ENCODE measurements at regions not wholly inside any gene's neighbourhood (a gene's known extent, or its start where the extent isn't known, plus 50 kb on each side); places are given as distances from the start of the nearest gene placed in this dataset.

DNA sequence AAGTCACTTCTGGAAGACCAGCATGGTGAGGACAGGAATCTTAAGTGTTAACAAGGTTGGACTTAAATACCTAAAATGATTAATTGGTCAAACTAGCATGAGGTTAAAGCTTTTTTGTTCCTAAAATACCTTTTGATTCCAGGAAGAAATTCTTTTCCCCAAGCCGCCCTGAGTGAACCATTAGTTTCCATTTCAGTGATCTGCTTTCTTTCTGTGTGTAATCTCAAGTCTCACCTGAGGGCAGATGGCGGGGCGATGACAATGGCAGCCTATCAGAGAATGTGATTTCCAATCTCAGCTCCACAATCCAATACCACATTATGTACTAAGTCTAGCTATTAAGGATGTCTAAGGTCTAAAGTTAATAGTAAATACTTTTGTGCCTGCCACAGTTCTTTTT is 390.9 kb upstream of the SGCG start:
- H3K36me3 ChIP-seq (ENCODE audit: control insufficient read depth in 1 of 2, insufficient read depth in 2 of 2, low read length in 2 of 2) = no peaks in the 10 kb centered on the region
- no peaks in the 10 kb centered on the region for H3K79me2 ChIP-seq (ENCODE audit: control insufficient read depth, insufficient read depth, low read length, poor library complexity)
- H2AFZ ChIP-seq (ENCODE audit: insufficient read depth, low read length, poor library complexity) = no peak overlapping the region
- H3K18ac ChIP-seq (ENCODE audit: low read length) = no peak overlapping the region
- H4K8ac ChIP-seq (ENCODE audit: low read depth, low read length) = no peak overlapping the region
- H2BK12ac ChIP-seq (ENCODE audit: low read length) = no peak overlapping the region
- no peak overlapping the region for H4K12ac ChIP-seq (ENCODE audit: low read depth, low read length)
- H3K14ac ChIP-seq (ENCODE audit: low read length) = no peak overlapping the region
- no peak overlapping the region for H2AK5ac ChIP-seq (ENCODE audit: low read length)
- no peaks in the 10 kb centered on the region for H3K27me3 ChIP-seq (ENCODE audit: insufficient read depth, low read length)
- no peak overlapping the region for H3K4me3 ChIP-seq (ENCODE audit: low read depth, low read length)
- peak overlapping the region; percentile 56 for H3K27ac ChIP-seq (ENCODE audit: low read depth, low read length)
- H3K9ac ChIP-seq (ENCODE audit: low read length) = no peak overlapping the region
- no peak for DNase-seq
- H2BK5ac ChIP-seq (ENCODE audit: low read depth, low read length, poor library complexity) = no peak overlapping the region
- no peak overlapping the region for H3K23ac ChIP-seq (ENCODE audit: low read length)
- H3K9me3 ChIP-seq (ENCODE audit: insufficient read depth, low read depth, low read length) = no peaks in the 10 kb centered on the region
- no peak overlapping the region for H4K91ac ChIP-seq (ENCODE audit: low read depth, low read length)
- peaks cover 8 to 9% of the 10 kb centered on the region in 2 experiments for H3K4me1 ChIP-seq (ENCODE audit: control insufficient read depth in 1 of 2, insufficient read depth in 2 of 2, low read length in 2 of 2)
- H3K4ac ChIP-seq (ENCODE audit: low read depth, low read length) = no peak overlapping the region
- no peak overlapping the region for H2BK120ac ChIP-seq (ENCODE audit: insufficient read depth, low read length, poor library complexity)
- H3K4me2 ChIP-seq (ENCODE audit: low read length) = no peak overlapping the region
- peaks cover 6% of the 10 kb centered on the region for H3K79me1 ChIP-seq (ENCODE audit: low read length)
- WGBS (ENCODE audit: extremely low coverage, insufficient coverage, insufficient read length) = no CpG with 5 or more reads among the region's 3 CpGs

- Histone ChIP-seq H3K79me1 (ENCODE audit: low read length) (peaks cover 6% of the 10 kb centered on the region), H3K27ac (ENCODE audit: low read depth, low read length) (peak overlapping the region; percentile 74), H3K9ac (ENCODE audit: low read length) (no peak overlapping the region), H3K18ac (ENCODE audit: low read length) (no peak overlapping the region), H3K4me3 (ENCODE audit: low read depth, low read length) (no peak overlapping the region), H3K14ac (ENCODE audit: low read length) (no peak overlapping the region), H2BK120ac (ENCODE audit: insufficient read depth, low read length, poor library complexity) (no peak overlapping the region), H3K4ac (ENCODE audit: low read depth, low read length) (no peak overlapping the region), H3K4me1 (ENCODE audit: control insufficient read depth in 1 of 2, insufficient read depth in 2 of 2, low read length in 2 of 2) (peaks cover 8 to 9% of the 10 kb centered on the region in 2 experiments), H3K23ac (ENCODE audit: low read length) (no peak overlapping the region), H3K36me3 (ENCODE audit: control insufficient read depth in 1 of 2, insufficient read depth in 2 of 2, low read length in 2 of 2) (no peaks in the 10 kb centered on the region), H4K8ac (ENCODE audit: low read depth, low read length) (no peak overlapping the region), H3K9me3 (ENCODE audit: insufficient read depth, low read depth, low read length) (no peaks in the 10 kb centered on the region), H4K91ac (ENCODE audit: low read depth, low read length) (peak overlapping the region; percentile 68), H3K27me3 (ENCODE audit: insufficient read depth, low read length) (no peaks in the 10 kb centered on the region), H4K12ac (ENCODE audit: low read depth, low read length) (no peak overlapping the region), H2AK5ac (ENCODE audit: low read length) (no peak overlapping the region), H2BK5ac (ENCODE audit: low read depth, low read length, poor library complexity) (peak overlapping the region; percentile 6), H3K79me2 (ENCODE audit: control insufficient read depth, insufficient read depth, low read length, poor library complexity) (no peaks in the 10 kb centered on the region), H3K4me2 (ENCODE audit: low read length) (no peak overlapping the region), H2AFZ (ENCODE audit: insufficient read depth, low read length, poor library complexity) (no peak overlapping the region), H2BK12ac (ENCODE audit: low read length) (no peak overlapping the region)
- peak; percentile 30 to 51 for DNase-seq
- no CpG with 5 or more reads among the region's 10 CpGs for WGBS (ENCODE audit: extremely low coverage, insufficient coverage, insufficient read length)
These were observed 387.1 kb upstream of the SGCG start for GRCh38 chr13:22793598-22794134.

GRCh38 chr13:22800526-22801401 is 380.0 kb upstream of the SGCG start:
- Histone ChIP-seq H2AK5ac (ENCODE audit: low read length) (no peak overlapping the region), H3K9me3 (ENCODE audit: insufficient read depth, low read depth, low read length) (no peaks in the 10 kb centered on the region), H3K27me3 (ENCODE audit: insufficient read depth, low read length) (no peaks in the 10 kb centered on the region), H4K12ac (ENCODE audit: low read depth, low read length) (no peak overlapping the region), H4K91ac (ENCODE audit: low read depth, low read length) (no peak overlapping the region), H3K4me3 (ENCODE audit: low read depth, low read length) (no peak overlapping the region), H3K4me2 (ENCODE audit: low read length) (no peak overlapping the region), H2BK5ac (ENCODE audit: low read depth, low read length, poor library complexity) (no peak overlapping the region), H2AFZ (ENCODE audit: insufficient read depth, low read length, poor library complexity) (no peak overlapping the region), H2BK12ac (ENCODE audit: low read length) (no peak overlapping the region), H3K9ac (ENCODE audit: low read length) (no peak overlapping the region), H3K36me3 (ENCODE audit: control insufficient read depth in 1 of 2, insufficient read depth in 2 of 2, low read length in 2 of 2) (no peaks in the 10 kb centered on the region), H3K23ac (ENCODE audit: low read length) (no peak overlapping the region), H3K4me1 (ENCODE audit: control insufficient read depth in 1 of 2, insufficient read depth in 2 of 2, low read length in 2 of 2) (no peaks in the 10 kb centered on the region), H3K18ac (ENCODE audit: low read length) (no peak overlapping the region), H3K4ac (ENCODE audit: low read depth, low read length) (no peak overlapping the region), H3K14ac (ENCODE audit: low read length) (no peak overlapping the region), H3K79me1 (ENCODE audit: low read length) (no peaks in the 10 kb centered on the region), H3K79me2 (ENCODE audit: control insufficient read depth, insufficient read depth, low read length, poor library complexity) (no peaks in the 10 kb centered on the region), H4K8ac (ENCODE audit: low read depth, low read length) (no peak overlapping the region), H2BK120ac (ENCODE audit: insufficient read depth, low read length, poor library complexity) (no peak overlapping the region), H3K27ac (ENCODE audit: low read depth, low read length) (no peak overlapping the region)
- WGBS (ENCODE audit: extremely low coverage, insufficient coverage, insufficient read length) = no CpG with 5 or more reads among the region's 5 CpGs
- DNase-seq = peak; percentile 14 to 55

DNA sequence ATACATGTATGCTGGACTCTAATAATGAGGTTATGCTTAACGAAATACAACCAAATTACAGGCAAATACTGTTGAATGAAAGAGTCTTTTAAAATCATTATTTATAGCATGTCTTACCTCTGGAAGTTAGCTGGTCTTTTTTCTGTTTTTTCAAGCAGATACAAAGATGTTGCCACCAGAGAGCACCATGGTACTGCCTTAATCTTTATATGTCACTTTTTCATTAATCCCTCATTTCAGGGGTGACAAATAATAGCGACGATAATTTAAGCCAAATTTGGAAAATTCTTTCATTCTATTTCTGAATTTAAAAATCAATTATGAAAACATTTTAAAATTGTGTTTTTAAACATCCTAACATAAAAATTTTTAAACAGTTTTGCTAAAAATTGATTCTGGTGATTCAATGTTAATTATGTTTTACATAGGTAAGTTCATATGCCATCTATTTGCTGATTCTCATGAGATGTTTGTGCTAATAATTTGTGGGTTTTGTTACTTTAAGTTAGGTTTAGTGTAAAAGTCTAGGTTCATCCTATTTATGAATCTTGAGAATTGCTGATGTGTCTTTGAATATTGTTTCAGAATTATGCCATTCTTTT is 379.3 kb upstream of the SGCG start:
- Histone ChIP-seq H4K91ac (ENCODE audit: low read depth, low read length) (no peak overlapping the region), H4K12ac (ENCODE audit: low read depth, low read length) (no peak overlapping the region), H2BK12ac (ENCODE audit: low read length) (no peak overlapping the region), H2BK5ac (ENCODE audit: low read depth, low read length, poor library complexity) (no peak overlapping the region), H2AFZ (ENCODE audit: insufficient read depth, low read length, poor library complexity) (no peak overlapping the region), H3K4ac (ENCODE audit: low read depth, low read length) (no peak overlapping the region), H3K23ac (ENCODE audit: low read length) (no peak overlapping the region), H3K4me1 (ENCODE audit: control insufficient read depth in 1 of 2, insufficient read depth in 2 of 2, low read length in 2 of 2) (no peaks in the 10 kb centered on the region), H3K27me3 (ENCODE audit: insufficient read depth, low read length) (no peaks in the 10 kb centered on the region), H3K36me3 (ENCODE audit: control insufficient read depth in 1 of 2, insufficient read depth in 2 of 2, low read length in 2 of 2) (no peaks in the 10 kb centered on the region), H3K4me2 (ENCODE audit: low read length) (no peak overlapping the region), H3K9ac (ENCODE audit: low read length) (no peak overlapping the region), H3K14ac (ENCODE audit: low read length) (no peak overlapping the region), H2AK5ac (ENCODE audit: low read length) (no peak overlapping the region), H3K18ac (ENCODE audit: low read length) (no peak overlapping the region), H3K4me3 (ENCODE audit: low read depth, low read length) (no peak overlapping the region), H2BK120ac (ENCODE audit: insufficient read depth, low read length, poor library complexity) (no peak overlapping the region), H3K79me1 (ENCODE audit: low read length) (no peaks in the 10 kb centered on the region), H3K27ac (ENCODE audit: low read depth, low read length) (no peak overlapping the region), H3K79me2 (ENCODE audit: control insufficient read depth, insufficient read depth, low read length, poor library complexity) (no peaks in the 10 kb centered on the region), H3K9me3 (ENCODE audit: insufficient read depth, low read depth, low read length) (no peaks in the 10 kb centered on the region), H4K8ac (ENCODE audit: low read depth, low read length) (no peak overlapping the region)
- WGBS (ENCODE audit: extremely low coverage, insufficient coverage, insufficient read length) = no CpG with 5 or more reads among the region's 3 CpGs
- peak in 1 of 2 donors; percentile 23 for DNase-seq
